GM18951 (cell line): ENCODE measurements at regions not wholly inside any gene's neighbourhood (a gene's known extent, or its start where the extent isn't known, plus 50 kb on each side); places are given as distances from the start of the nearest gene placed in this dataset.
"Not testable (repeated sequence)": the region's sequence is repeated elsewhere in the genome, so short reads cannot be mapped to it uniquely, and the experiment has no call there.

Experiments
- POLR2A ChIP-seq: IDR thresholded peaks from 4 replicates; pipeline ENCODE4 v1.6.1; 2011; ENCODE audit warnings: mild to moderate bottlenecking; ENCODE audit not compliant: insufficient read length, insufficient read depth; ENCODE audit errors: extremely low read depth
- in situ Hi-C: fragments of 300-500 bp; cut with MboI; formaldehyde crosslinking; loops from one replicate; pipeline ENCODE4 v1.12.0; 2022; ENCODE audit warnings: low sequenced_read_pairs, mixed read lengths, inconsistent platforms; ENCODE audit not compliant: unreplicated experiment

DNA sequence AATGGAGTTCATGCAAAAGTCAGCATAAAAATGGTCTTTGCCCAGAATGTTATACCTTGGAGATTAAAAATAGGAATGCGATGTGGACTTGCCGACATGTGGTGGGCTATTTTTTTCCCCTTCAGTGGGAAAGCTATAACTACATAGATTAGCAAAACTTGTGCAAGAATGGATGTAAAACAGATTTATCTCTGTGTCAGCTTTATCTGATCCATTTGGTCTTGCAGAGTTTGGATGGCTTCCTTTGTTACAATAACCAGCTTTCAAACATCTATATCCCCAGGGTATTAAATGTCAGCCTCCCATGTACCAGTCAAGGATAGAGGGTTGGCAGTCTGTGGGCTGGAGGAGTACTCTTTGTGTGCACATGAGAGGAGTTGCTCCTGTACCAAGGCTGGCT lies 284.9 kb downstream of the TMEM38B start:
- no peak for TF ChIP-seq POLR2A
- in situ Hi-C loops, result no loop called here

DNA sequence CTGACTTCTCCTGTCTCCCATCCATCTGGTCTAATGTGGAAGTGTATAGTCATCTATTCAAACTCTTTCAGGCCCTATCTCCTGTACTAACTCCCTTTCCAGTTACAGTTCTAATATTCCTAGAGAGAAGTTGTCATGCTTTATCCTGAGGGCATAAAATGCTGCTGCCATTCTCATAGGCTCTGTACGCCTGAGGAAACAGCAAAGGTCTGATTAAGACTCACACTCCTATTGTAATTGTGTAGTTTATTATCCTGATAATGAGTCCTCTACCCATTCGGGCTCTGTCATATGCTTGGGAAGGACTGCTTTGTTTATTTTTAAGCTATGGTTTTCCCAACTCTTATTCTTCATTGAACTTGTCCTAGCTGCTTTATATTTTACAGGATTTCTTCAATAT lies 290.4 kb downstream of the TMEM38B start:
- TF ChIP-seq POLR2A, result no peak

DNA sequence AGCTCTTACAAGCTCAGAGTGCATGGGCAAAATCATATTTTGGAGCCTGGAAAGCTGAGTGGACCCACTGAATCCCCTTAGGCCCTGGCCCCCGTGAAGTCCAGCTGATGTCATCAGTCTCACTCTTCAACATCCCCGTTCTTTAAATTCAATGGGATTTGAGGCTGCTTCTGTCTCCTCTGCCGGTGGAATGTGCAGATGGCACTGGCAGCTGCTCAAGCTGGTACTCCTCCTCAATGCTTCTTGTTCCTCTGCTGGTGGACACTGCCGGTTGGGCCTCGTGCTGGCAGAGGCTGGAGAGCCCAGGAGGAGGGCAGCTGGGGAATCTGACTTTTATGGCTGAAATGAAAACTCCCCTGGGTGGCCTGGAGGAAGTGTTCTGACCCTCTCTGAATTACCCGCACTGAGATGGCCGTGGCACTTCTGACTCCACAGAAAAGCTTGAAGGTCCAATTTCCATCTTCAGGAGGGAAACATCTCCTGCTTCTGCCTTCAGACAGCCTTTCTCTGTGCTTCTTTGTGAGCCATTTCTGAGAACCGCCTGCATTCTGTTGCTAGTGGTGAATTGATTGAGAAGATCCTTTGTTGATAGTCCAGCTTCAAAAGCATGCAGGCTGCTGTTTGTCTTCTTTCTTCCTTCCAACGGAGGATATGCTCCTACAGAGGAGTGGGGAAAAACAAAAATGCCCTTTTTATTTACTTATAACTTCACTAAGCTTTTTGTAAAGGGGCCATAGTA lies 298.9 kb downstream of the TMEM38B start:
- in situ Hi-C loops, result no loop called here
- TF ChIP-seq POLR2A, result no peak

More for the DNA sequence above, 290.4 kb downstream of the TMEM38B start:
- in situ Hi-C loops, result no loop called here

DNA sequence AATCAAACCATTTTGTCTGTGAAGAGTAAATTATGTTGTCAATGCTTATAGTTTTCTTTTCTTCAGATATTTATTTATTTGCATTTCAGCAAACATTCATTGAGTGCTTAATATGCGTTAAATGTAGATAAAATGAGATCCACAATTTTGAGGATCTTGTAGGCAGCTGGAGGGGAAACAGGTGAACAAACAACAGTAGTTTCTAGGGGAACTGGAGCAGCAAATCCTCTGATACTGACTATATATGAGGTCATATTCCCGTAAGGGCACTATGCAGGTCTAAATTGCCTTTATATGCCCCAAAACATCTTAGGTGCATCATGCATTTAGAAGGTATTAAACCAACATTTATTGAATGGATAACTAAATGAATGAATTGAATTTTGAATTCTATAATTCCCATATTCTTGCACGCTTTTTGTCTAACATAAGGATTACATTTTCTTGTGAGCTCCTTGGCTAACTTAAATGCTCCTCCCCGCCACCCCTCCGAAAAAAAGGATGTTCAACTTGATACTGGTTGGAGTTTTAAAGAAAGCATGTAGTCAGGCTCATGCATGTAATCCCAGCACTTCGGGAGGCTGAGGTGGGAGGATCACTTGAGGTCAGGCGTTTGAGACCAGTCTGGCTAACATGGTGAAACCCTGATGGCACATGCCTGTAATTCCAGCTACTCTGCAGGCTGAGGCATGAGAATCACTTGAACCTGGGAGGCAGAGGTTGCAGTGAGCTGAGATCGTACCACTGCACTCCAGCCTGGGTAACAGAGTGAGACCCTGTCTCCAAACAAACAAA lies 299.8 kb downstream of the TMEM38B start:
- TF ChIP-seq POLR2A, result no peak
- in situ Hi-C loops, result no loop called here

DNA sequence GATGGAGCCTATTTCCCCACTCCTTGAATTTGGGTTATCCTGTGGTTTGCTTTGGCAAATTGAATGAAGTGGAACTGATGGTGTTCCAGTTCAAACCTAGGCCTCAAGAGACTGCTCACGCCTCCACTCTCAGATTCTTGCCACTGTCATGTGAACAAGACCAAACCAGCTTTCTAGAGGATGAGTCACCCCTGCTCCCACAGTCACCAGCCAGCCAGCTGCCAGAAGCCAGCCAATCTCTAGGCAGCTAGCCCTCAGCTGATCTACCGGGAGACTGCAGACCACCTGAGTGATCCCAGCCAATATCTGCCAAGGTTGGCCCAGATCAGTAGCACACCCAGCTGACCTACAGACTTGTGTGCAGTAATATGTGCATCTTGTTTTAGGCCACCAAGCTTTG lies 300.6 kb downstream of the TMEM38B start:
- in situ Hi-C loops, result no loop called here
- TF ChIP-seq POLR2A, result no peak

DNA sequence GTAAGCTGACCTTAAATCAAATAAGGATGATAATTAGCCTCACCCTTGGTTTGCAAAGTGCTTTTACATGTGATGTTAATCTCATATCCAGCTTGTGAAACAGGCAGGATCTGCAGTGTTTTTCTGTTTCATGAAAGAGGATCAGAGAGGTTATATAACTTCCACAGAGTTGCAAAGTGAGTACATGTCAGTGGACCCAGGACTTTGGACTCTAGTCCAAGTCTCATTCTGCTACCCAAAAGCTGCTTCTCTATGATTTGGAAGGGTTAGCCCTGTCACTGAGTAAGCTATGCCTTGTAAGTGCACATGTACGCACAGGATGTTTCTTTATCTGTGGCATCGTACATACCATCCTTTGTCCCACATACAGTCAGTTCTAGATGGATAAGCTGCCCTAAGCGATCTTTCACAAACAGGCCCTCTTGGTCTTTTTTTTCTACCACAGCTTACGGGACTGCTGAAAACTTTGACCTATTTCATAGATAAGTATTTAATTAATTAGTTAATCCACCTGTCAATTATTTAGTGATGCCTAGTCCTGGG lies 322.9 kb downstream of the TMEM38B start:
- no peak for TF ChIP-seq POLR2A
- in situ Hi-C loops, result no loop called here

DNA sequence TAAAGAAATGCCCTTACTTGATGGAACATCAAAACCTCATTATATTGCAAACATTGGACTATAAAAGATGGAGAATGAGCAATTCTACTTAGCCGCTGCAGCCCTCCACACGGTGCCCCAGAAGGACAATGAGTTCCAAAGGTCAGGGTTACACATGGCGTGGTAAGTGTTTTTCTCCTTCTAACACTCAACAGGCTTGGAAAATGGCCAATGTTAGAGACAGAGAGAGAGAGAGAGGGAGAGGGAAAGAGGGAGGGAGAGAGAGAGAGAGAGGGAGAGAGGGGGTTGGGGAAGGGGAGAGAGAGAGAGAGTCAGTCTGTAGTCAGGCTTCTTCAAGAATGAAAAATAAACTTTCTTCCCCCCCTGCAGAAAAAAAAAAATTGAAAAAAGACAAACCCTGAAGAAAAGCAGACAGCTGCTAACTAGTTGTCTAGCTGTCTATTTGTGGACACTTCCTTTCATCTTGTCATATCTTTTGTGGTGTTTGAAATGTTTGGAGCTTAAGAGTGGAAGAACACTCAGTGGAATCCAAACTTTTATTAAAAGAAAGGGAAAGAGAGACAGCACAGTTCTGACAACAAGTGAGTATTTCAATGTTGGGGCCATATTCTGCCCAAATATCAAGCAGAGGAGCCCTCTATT lies 324.8 kb downstream of the TMEM38B start:
- in situ Hi-C loops, result no loop called here
- no peak for TF ChIP-seq POLR2A

DNA sequence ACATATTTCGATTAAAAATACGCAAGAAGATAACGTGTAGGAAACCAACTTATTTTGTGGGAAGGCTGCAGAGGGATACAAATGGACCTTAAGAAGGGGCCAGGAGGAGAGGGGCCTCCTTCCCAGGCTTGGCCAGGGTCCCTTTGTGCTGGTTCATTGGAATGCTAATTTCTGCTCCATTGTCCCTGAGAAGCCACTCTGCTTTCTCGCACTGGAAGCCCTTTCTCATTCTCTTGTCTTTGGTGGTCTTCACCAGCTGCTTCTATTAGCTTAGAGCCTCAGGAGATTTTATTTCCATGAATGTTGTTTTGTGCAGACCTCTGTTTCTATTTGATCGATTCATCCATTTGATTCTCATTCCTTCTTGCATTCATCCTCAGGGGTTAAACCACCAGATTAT lies 325.4 kb downstream of the TMEM38B start:
- in situ Hi-C loops, result no loop called here

DNA sequence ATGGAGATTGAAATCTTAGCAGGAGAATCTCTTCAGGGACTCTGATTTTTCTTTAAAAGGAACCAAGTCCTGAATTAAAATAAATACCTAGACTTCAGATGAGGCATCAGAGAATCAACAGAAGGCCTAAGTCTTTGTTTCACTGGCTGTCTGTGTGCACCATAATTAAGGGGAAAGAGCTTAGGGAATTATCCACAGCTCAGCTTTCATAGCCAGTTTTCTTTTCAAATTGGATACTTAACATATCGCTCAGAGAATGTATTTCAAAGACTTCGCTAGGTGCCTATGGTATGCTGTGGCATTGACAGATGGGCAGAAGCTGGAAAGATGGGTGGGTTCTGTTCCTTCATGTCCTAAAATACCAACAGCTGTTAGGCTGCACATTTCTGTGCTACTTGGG lies 325.8 kb downstream of the TMEM38B start:
- TF ChIP-seq POLR2A, result no peak
- in situ Hi-C loops, result no loop called here

More for the DNA sequence above, 325.4 kb downstream of the TMEM38B start:
- no peak for TF ChIP-seq POLR2A

DNA sequence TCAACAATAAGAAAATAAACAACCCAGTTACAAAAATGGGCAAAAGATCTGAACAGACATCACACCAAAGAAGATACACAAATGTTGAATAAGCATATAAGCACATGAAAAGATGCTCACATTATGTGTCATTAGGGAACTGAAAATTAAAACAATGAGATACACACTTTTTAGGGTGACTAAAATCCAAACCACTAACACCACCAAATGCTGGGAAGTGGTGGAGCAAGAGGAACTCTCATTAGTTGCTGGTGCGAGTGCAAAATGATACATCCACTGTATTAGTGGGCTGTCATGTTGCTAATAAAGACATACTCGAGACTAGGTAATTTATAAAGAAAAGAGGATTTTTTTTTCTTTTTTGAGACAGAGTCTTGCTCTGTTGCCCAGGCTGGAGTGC lies 329.1 kb downstream of the TMEM38B start:
- in situ Hi-C loops, result no loop called here
- TF ChIP-seq POLR2A, result no peak

DNA sequence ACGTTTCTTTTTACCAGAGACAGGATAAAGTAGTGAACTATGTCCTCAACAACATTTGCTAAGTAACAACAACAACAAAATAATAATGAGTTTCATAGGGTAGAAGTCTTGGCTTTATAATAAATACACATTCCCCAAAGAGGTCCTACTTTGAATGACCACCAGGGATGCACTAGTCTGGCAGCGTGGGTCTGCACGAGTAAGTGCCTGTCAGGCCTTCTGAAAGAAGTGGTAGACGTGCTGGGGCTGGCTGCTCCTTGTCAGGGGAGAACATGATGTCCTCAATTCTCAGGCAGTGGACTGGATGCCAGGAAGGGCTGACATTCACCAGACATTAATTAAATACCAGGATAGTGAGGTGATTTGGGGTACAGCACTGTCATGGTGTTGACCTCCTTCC lies 331.1 kb downstream of the TMEM38B start:
- no peak for TF ChIP-seq POLR2A
- in situ Hi-C loops, result no loop called here

DNA sequence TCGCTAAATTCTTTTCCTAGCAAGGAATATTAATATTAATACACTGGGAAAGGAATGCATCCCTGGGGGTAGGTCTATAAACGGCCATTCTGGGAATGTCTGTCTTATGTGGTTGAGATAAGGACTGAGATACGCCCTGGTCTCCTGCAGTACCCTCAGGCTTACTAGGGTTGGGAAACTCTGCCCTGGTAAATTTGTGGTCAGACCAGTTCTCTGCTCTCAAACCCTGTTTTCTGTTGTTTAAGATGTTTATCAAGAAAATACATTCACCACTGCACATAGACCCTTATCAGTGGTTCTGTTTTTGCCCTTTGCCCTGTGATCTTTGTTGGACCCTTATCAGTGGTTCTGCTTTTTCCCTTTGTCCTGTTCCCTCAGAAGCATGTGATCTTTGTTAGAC lies 335.8 kb downstream of the TMEM38B start:
- in situ Hi-C loops, result not testable (repeated sequence)

DNA sequence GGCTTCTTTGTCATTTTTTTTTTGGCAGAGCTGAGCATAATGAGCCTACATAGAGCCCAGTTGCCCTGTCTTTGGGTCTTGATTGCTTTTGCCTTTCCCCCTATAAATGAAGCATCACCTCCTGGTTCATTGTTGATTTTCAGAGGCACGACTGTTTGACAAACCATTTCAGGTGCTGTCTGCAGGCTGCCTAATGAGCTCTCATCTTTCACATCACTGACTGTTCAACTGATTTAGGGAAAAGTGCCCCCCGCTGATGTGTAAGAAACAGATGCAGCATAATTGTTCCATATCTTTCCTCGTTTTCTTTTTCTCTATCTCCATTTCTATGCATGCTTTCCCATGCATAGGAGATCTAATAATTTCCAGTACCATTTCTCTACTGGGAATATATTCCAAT lies 338.6 kb downstream of the TMEM38B start:
- in situ Hi-C loops, result no loop called here

More for the DNA sequence above, 338.6 kb downstream of the TMEM38B start:
- no peak for TF ChIP-seq POLR2A
